GM23338 (cell line): ENCODE measurements at regions not wholly inside any gene's neighbourhood (a gene's known extent, or its start where the extent isn't known, plus 50 kb on each side); places are given as distances from the start of the nearest gene placed in this dataset.
A peak's percentile ranks its signal among the peaks of the same experiment; 100 is the strongest.

ENCODE experiments used
- ATAC-seq: fragments of 200-7000 bp; cut with Tn5 transposase; 3 replicates; pipeline ENCODE4 v1.9.1; 2020
- DNase-seq: peaks from one replicate; pipeline ENCODE4 v3.0.0-alpha.2; 2015; ENCODE audit warnings: low spot score
- H2AFZ ChIP-seq: fragments of 200-600 bp; sonication (generic); 2 replicates; pipeline ENCODE4 v1.8.0; 2016; ENCODE audit warnings: antibody characterized with exemption, mild to moderate bottlenecking, moderate library complexity
- H3F3A ChIP-seq: fragments of 200-600 bp; sonication (generic); replicated peaks from 2 replicates; pipeline ENCODE4 v1.8.0; 2017; ENCODE audit warnings: antibody characterized with exemption, mixed run types, low read depth
- H3K27ac ChIP-seq: fragments of 200-600 bp; sonication (generic); 2 replicates; pipeline ENCODE4 v1.6.1; 2016; ENCODE audit warnings: low read depth
- H3K27me3 ChIP-seq: fragments of 200-600 bp; sonication (generic); 2 replicates; pipeline ENCODE4 v1.8.0; 2016; ENCODE audit warnings: mild to moderate bottlenecking, mixed run types, moderate library complexity; ENCODE audit not compliant: insufficient read depth
- H3K36me3 ChIP-seq: fragments of 200-600 bp; sonication (generic); 2 replicates; pipeline ENCODE4 v1.8.0; 2016; ENCODE audit warnings: mild to moderate bottlenecking; ENCODE audit not compliant: insufficient read depth
- H3K4me1 ChIP-seq: fragments of 200-600 bp; sonication (generic); 2 replicates; pipeline ENCODE4 v1.8.0; 2016; ENCODE audit warnings: mild to moderate bottlenecking, moderate library complexity; ENCODE audit not compliant: insufficient read depth
- H3K4me2 ChIP-seq: fragments of 200-600 bp; sonication (generic); 2 replicates; pipeline ENCODE4 v1.7.1; 2017; ENCODE audit warnings: mixed run types
- H3K4me3 ChIP-seq: fragments of 200-600 bp; sonication (generic); 2 replicates; pipeline ENCODE4 v1.6.1; 2016; ENCODE audit warnings: mixed run types
- H3K79me2 ChIP-seq: fragments of 200-600 bp; sonication (generic); replicated peaks from 2 replicates; pipeline ENCODE4 v1.8.0; 2017; ENCODE audit warnings: mild to moderate bottlenecking; ENCODE audit not compliant: insufficient read depth
- H3K9me2 ChIP-seq: fragments of 200-600 bp; sonication (generic); 2 replicates; pipeline ENCODE4 v1.8.0; 2017; ENCODE audit not compliant: insufficient read depth
- H4K20me1 ChIP-seq: fragments of 200-600 bp; sonication (generic); replicated peaks from 2 replicates; pipeline ENCODE4 v1.8.0; 2017; ENCODE audit warnings: mild to moderate bottlenecking; ENCODE audit not compliant: insufficient read depth
- H3K27ac Mint-ChIP-seq: 2 replicates; pipeline ENCODE4 v1.8.0; 2020; ENCODE audit warnings: inconsistent platforms, mild to moderate bottlenecking, moderate library complexity, mixed read lengths
- H3K27me3 Mint-ChIP-seq: 3 replicates; pipeline ENCODE4 v1.8.0; 2022; ENCODE audit warnings: low read depth, mild to moderate bottlenecking, moderate library complexity, mixed read lengths, inconsistent platforms; ENCODE audit not compliant: insufficient read depth, poor library complexity
- H3K36me3 Mint-ChIP-seq: 3 replicates; pipeline ENCODE4 v1.8.0; 2021; ENCODE audit warnings: low read depth, mild to moderate bottlenecking, inconsistent platforms, moderate library complexity, mixed read lengths
- H3K4me1 Mint-ChIP-seq: 3 replicates; pipeline ENCODE4 v1.8.0; 2020; ENCODE audit warnings: mild to moderate bottlenecking, inconsistent platforms, mixed read lengths
- H3K4me3 Mint-ChIP-seq: 3 replicates; pipeline ENCODE4 v1.8.0; 2021; ENCODE audit warnings: moderate library complexity, mild to moderate bottlenecking, inconsistent platforms, mixed read lengths
- H3K9me3 Mint-ChIP-seq: 3 replicates; pipeline ENCODE4 v1.8.0; 2020; ENCODE audit warnings: moderate library complexity, mild to moderate bottlenecking, inconsistent platforms, mixed read lengths
- CREB1 ChIP-seq: fragments of 250-450 bp; sonication (Bioruptor Pico); IDR thresholded peaks from 2 replicates; pipeline ENCODE4 v1.5.0; 2020; ENCODE audit warnings: low read depth, mild to moderate bottlenecking, moderate library complexity
- EZH2 ChIP-seq: fragments of 200-600 bp; sonication (generic); IDR thresholded peaks from one replicate; pipeline ENCODE4 v1.8.0; 2017; ENCODE audit warnings: antibody characterized with exemption, mild to moderate bottlenecking, low read depth; ENCODE audit not compliant: unreplicated experiment
- EZH2phosphoT487 ChIP-seq: fragments of 200-600 bp; sonication (generic); IDR thresholded peaks from one replicate; pipeline ENCODE4 v1.8.1; 2018; ENCODE audit warnings: antibody characterized with exemption; ENCODE audit not compliant: unreplicated experiment
- JUNB ChIP-seq: IDR thresholded peaks from one replicate; pipeline ENCODE4 v1.6.1; 2016; ENCODE audit warnings: antibody characterized with exemption; ENCODE audit not compliant: unreplicated experiment
- NANOG ChIP-seq: IDR thresholded peaks from 2 replicates; pipeline ENCODE4 v1.6.1; 2016; ENCODE audit warnings: antibody characterized with exemption, borderline replicate concordance
- POLR2AphosphoS5 ChIP-seq: IDR thresholded peaks from 2 replicates; pipeline ENCODE4 v1.6.1; 2016; ENCODE audit warnings: antibody characterized with exemption, low read depth
- STAT1 ChIP-seq: IDR thresholded peaks from one replicate; pipeline ENCODE4 v1.6.1; 2016; ENCODE audit warnings: antibody characterized with exemption; ENCODE audit not compliant: unreplicated experiment
- ZNF331 ChIP-seq: fragments of 250-450 bp; sonication (Bioruptor Pico); IDR thresholded peaks from 2 replicates; pipeline ENCODE4 v1.5.0; 2020; ENCODE audit warnings: low read depth, mild to moderate bottlenecking, moderate library complexity
- TF ChIP-seq, protein P1 (sequence below), 2 experiments: fragments of 200-600 bp in 1 of 2; sonication (generic) in 1 of 2; conservative IDR thresholded peaks; 2 replicates each; pipeline versions ENCODE4 v1.5.1 to v1.6.1; 2016 to 2017; ENCODE audit warnings: antibody characterized with exemption in 2 of 2, low read depth in 2 of 2, mild to moderate bottlenecking in 2 of 2, moderate library complexity in 1 of 2
- TF ChIP-seq, protein P2 (sequence below): IDR thresholded peaks from one replicate; pipeline ENCODE4 v1.6.1; 2018; ENCODE audit warnings: antibody characterized with exemption; ENCODE audit not compliant: unreplicated experiment
- TF ChIP-seq, protein P3 (sequence below): IDR thresholded peaks from 2 replicates; pipeline ENCODE4 v1.6.1; 2016; ENCODE audit warnings: antibody characterized with exemption

DNA sequence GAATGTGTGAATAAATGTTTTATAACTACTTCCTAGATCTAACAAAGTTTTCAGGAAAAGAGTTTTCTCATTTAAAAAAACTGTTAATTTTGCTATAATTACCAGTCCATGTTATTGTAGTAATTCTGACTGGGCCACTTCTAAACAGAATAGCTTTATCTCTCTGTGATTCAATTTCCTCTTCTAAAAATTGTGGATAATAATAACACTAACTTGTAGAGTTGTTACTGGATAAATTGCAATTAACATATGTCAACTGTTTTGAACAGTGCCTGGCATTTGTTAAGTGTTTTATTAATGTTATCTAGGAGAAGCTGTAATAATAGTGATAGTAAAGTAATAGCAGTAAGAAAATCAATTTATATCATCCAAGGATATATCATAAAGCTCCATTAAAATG lies 162.3 kb downstream of the BTC start:
- H3K4me1 Mint-ChIP-seq = peaks cover 2% of the 10 kb centered on the region; the same call in 1 of the 3 replicates

DNA sequence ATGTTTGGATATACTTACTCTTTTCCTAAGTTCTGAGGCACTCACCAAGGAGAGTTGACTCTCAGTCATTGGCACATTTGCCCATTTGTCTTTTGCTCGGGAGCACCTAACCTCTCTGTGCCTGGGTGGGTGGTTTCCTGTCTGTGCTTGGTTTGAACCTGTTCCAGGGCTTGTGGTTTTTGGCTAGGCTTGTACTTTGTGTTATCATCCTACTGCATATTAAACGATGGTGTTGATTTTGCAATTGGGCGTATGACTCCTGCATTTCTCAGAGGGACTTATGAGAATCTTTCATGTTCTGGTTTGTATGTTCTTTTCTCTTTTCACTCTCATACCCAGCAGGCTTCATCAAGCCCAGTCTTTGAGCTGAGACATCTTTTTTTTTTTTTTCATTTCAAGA lies 161.7 kb downstream of the BTC start:
- TF ChIP-seq POLR2AphosphoS5 (no peak), NANOG (no peak), ZNF331 (CRISPR knock-in tag) (no peak), STAT1 (no peak), CREB1 (CRISPR knock-in tag) (no peak), EZH2 (no peak), EZH2phosphoT487 (no peak)
- TF ChIP-seq, protein P1, sequence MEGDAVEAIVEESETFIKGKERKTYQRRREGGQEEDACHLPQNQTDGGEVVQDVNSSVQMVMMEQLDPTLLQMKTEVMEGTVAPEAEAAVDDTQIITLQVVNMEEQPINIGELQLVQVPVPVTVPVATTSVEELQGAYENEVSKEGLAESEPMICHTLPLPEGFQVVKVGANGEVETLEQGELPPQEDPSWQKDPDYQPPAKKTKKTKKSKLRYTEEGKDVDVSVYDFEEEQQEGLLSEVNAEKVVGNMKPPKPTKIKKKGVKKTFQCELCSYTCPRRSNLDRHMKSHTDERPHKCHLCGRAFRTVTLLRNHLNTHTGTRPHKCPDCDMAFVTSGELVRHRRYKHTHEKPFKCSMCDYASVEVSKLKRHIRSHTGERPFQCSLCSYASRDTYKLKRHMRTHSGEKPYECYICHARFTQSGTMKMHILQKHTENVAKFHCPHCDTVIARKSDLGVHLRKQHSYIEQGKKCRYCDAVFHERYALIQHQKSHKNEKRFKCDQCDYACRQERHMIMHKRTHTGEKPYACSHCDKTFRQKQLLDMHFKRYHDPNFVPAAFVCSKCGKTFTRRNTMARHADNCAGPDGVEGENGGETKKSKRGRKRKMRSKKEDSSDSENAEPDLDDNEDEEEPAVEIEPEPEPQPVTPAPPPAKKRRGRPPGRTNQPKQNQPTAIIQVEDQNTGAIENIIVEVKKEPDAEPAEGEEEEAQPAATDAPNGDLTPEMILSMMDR (conservative IDR thresholded peaks at IDR 0.05; ENCODE audit: low read depth in 2 of 2) = no peak
- Histone ChIP-seq H3K9me2 (no peaks in the 10 kb centered on the region), H4K20me1 (no peaks in the 10 kb centered on the region), H3K79me2 (no peaks in the 10 kb centered on the region), H2AFZ (peak overlapping the region; percentile 9; the same call in 1 of the 2 replicates), H3K4me1 (no peaks in the 10 kb centered on the region), H3K4me3 (no peak overlapping the region), H3F3A (no peaks in the 10 kb centered on the region), H3K36me3 (no peaks in the 10 kb centered on the region), H3K4me2 (no peak overlapping the region), H3K27me3 (no peaks in the 10 kb centered on the region), H3K27ac (no peak overlapping the region)
- ATAC-seq (no peak), DNase-seq (no peak)
- no peaks in the 10 kb centered on the region for H3K9me3 Mint-ChIP-seq
- H3K27ac Mint-ChIP-seq = no peak overlapping the region
- H3K4me1 Mint-ChIP-seq = peaks cover 2% of the 10 kb centered on the region; the same call in 1 of the 3 replicates
- no peaks in the 10 kb centered on the region for H3K27me3 Mint-ChIP-seq
- no peaks in the 10 kb centered on the region for H3K36me3 Mint-ChIP-seq
- no peak overlapping the region for H3K4me3 Mint-ChIP-seq

More for the DNA sequence above, 162.3 kb downstream of the BTC start:
- Histone ChIP-seq H3F3A (no peaks in the 10 kb centered on the region), H3K36me3 (no peaks in the 10 kb centered on the region), H3K27ac (no peak overlapping the region), H3K4me3 (no peak overlapping the region), H3K9me2 (no peaks in the 10 kb centered on the region), H2AFZ (no peak overlapping the region), H3K4me2 (no peak overlapping the region), H3K27me3 (no peaks in the 10 kb centered on the region), H3K4me1 (no peaks in the 10 kb centered on the region), H3K79me2 (no peaks in the 10 kb centered on the region), H4K20me1 (no peaks in the 10 kb centered on the region)
- DNase-seq = no peak
- TF ChIP-seq POLR2AphosphoS5 = no peak
- TF ChIP-seq EZH2phosphoT487 = no peak
- H3K4me3 Mint-ChIP-seq = no peak overlapping the region
- no peaks in the 10 kb centered on the region for H3K9me3 Mint-ChIP-seq
- no peak overlapping the region for H3K27ac Mint-ChIP-seq
- no peaks in the 10 kb centered on the region for H3K27me3 Mint-ChIP-seq
- ATAC-seq = no peak
- H3K36me3 Mint-ChIP-seq = no peaks in the 10 kb centered on the region

DNA sequence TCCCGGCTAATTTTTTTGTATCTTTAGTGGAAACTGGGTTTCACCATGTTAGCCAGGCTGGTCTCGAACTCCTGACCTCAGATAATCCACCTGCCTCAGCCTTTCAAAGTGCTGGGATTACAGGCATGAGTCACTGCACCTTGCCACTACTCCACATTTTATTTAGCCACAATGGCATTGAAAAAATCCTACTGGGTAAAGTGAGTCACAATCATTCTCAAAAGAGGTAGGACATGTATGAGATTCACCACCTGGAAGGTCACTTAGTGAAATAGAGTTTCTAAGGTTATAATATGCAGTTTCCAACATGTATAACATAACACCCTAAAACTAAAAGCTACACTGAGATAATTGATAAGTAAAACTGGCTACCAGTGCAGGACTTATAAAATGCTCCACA lies 159.2 kb downstream of the BTC start:
- DNase-seq (no peak), ATAC-seq (no peak)
- no peak overlapping the region for H2AFZ ChIP-seq
- H3K27ac Mint-ChIP-seq = no peak overlapping the region
- H3K27ac ChIP-seq = no peak overlapping the region
- no peaks in the 10 kb centered on the region for H3K36me3 Mint-ChIP-seq
- no peaks in the 10 kb centered on the region for H3K9me3 Mint-ChIP-seq
- H3F3A ChIP-seq = no peaks in the 10 kb centered on the region
- no peaks in the 10 kb centered on the region for H3K27me3 Mint-ChIP-seq
- no peak overlapping the region for H3K4me3 ChIP-seq
- no peaks in the 10 kb centered on the region for H3K36me3 ChIP-seq
- no peaks in the 10 kb centered on the region for H3K9me2 ChIP-seq
- no peak overlapping the region for H3K4me3 Mint-ChIP-seq
- no peaks in the 10 kb centered on the region for H3K4me1 ChIP-seq
- H4K20me1 ChIP-seq = no peaks in the 10 kb centered on the region
- H3K4me1 Mint-ChIP-seq = peaks cover 2% of the 10 kb centered on the region; the same call in 1 of the 3 replicates
- no peaks in the 10 kb centered on the region for H3K27me3 ChIP-seq
- H3K79me2 ChIP-seq = no peaks in the 10 kb centered on the region
- H3K4me2 ChIP-seq = no peak overlapping the region
- TF ChIP-seq, protein P1 (conservative IDR thresholded peaks at IDR 0.05; ENCODE audit: low read depth in 2 of 2) = no peak
- TF ChIP-seq, protein P2, sequence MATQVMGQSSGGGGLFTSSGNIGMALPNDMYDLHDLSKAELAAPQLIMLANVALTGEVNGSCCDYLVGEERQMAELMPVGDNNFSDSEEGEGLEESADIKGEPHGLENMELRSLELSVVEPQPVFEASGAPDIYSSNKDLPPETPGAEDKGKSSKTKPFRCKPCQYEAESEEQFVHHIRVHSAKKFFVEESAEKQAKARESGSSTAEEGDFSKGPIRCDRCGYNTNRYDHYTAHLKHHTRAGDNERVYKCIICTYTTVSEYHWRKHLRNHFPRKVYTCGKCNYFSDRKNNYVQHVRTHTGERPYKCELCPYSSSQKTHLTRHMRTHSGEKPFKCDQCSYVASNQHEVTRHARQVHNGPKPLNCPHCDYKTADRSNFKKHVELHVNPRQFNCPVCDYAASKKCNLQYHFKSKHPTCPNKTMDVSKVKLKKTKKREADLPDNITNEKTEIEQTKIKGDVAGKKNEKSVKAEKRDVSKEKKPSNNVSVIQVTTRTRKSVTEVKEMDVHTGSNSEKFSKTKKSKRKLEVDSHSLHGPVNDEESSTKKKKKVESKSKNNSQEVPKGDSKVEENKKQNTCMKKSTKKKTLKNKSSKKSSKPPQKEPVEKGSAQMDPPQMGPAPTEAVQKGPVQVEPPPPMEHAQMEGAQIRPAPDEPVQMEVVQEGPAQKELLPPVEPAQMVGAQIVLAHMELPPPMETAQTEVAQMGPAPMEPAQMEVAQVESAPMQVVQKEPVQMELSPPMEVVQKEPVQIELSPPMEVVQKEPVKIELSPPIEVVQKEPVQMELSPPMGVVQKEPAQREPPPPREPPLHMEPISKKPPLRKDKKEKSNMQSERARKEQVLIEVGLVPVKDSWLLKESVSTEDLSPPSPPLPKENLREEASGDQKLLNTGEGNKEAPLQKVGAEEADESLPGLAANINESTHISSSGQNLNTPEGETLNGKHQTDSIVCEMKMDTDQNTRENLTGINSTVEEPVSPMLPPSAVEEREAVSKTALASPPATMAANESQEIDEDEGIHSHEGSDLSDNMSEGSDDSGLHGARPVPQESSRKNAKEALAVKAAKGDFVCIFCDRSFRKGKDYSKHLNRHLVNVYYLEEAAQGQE = no peak
- TF ChIP-seq, protein P3, sequence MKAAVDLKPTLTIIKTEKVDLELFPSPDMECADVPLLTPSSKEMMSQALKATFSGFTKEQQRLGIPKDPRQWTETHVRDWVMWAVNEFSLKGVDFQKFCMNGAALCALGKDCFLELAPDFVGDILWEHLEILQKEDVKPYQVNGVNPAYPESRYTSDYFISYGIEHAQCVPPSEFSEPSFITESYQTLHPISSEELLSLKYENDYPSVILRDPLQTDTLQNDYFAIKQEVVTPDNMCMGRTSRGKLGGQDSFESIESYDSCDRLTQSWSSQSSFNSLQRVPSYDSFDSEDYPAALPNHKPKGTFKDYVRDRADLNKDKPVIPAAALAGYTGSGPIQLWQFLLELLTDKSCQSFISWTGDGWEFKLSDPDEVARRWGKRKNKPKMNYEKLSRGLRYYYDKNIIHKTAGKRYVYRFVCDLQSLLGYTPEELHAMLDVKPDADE = no peak
- TF ChIP-seq EZH2phosphoT487 (no peak), ZNF331 (CRISPR knock-in tag) (no peak), CREB1 (CRISPR knock-in tag) (no peak), POLR2AphosphoS5 (no peak), NANOG (no peak), JUNB (no peak)
